NCI-H226 (cell line): ENCODE measurements at regions not wholly inside any gene's neighbourhood (a gene's known extent, or its start where the extent isn't known, plus 50 kb on each side); places are given as distances from the start of the nearest gene placed in this dataset.

Experiments
- DNase-seq: peaks from one replicate; pipeline ENCODE4 v3.0.0-alpha.2; 2015

DNA sequence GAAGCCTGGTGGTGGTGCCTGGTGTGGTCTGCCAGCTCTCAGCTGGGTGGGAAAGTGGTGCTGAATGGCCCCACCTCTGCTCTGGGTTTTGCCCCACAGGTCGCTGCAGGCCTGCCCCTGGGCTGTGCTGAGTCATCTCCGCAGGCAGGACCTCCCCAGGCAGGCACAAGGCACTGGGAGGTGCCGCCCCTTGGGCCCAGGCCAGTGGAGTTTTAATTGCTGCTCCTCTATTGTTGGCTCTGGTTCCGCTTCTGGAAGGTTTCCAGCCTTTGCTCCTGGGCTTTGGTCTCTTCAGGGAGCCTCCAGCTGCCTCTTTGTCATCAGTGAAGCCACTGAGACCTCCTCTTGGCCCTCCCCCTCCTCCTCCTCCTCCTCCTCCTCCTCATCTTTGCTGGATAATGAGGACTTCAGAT, 180.3 kb upstream of the GRB10 start:
- DNase-seq, result peak; percentile 80

DNA sequence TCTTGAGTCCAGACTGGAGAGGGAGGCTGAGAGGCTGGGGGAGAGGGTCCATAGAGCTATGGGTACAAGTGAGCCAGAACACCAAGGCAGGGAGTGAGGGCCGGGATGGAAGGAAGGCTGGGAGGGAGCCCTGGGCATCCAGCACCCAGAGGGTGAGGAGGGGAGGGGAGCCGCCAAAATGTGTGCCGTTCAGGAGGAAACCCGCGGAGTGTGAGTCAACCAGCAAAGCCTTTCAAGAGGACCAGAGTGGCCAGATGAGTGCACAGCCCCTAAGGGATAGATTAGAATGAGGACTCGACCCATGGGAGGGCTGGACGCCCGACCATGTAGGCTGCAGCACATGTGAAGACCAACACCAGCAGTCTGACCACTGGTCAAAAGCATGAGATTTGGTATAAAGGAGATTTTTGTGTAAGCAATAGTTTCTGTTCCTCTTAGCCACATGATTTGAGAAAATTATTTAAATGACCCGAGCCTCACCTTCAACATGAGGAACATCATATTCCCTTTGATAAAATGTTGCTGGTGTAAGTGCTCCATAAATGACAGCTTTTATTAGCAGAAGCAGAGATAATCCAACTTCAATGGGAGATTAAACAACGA, 179.7 kb upstream of the GRB10 start:
- DNase-seq, result no peak

DNA sequence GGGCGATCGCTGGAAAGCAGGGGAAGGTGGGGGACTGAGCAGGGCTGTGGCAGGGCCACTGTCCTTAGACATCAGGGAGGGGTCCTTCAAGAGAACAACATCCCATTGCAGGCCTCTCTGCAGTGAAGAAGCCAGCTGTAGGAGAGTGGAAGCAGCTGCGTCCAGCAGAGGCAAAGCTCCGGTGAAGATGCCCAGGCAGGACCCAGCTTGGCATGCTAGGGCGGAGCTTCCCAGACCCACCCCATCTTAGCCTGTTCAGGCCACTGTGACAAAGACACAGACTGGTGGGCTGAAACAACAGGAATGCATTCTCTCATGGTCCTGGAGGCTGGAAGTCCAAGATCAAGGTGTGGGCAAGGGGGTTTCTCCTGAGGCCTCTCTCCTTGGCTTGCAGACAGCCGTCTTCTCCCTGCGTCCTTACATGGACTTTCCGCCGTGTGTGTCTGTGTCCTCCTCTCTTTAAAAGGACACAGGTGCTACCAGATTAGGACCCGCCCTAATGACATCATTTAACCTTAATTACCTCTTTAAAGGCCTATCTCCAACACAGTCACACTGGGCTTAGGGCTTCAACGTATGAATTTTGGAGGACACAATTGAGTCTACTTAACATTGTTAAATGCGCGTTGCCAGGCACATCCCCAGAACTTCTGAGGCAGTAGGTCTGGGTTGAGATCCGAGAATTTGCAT, 178.1 kb upstream of the GRB10 start:
- no peak for DNase-seq

DNA sequence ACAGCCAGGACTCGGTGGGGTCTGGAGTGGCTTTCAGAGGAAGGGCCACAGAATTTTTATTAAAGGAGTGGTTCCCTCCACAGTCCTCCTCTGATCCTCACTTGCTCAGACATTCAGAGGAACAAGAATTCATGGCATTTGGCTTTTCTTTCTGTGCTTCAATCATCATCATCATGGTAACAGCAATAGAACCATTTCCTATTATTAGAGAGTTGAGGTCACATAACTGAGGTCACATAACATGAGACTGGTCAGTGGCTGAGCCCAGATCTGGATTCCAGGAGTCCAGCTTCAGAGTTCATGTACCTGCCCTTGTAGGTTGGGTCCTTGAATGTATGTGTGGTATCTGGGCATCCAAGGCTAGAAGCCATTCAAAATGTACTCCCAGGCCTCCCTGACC, 177.3 kb upstream of the GRB10 start:
- DNase-seq, result no peak

DNA sequence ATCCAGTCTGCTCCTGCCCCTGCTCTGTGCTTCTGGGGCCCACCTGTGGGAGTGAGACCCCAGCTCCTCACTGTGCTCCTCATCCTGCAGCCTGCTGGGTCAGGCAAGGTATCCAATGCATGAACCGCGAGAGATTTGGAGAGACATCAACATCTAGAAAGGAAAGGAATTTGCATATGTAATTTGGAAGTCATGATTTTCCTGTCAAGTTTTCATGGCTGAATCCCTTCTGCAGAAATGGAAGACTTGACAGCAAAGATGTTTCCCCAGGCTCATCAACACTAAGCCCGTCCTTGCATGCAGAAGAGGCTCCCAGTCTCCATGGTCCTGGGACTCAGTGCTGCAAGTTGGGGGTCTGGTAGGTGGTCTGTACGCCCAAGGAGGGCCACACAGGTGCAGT, 176.9 kb upstream of the GRB10 start:
- no peak for DNase-seq

DNA sequence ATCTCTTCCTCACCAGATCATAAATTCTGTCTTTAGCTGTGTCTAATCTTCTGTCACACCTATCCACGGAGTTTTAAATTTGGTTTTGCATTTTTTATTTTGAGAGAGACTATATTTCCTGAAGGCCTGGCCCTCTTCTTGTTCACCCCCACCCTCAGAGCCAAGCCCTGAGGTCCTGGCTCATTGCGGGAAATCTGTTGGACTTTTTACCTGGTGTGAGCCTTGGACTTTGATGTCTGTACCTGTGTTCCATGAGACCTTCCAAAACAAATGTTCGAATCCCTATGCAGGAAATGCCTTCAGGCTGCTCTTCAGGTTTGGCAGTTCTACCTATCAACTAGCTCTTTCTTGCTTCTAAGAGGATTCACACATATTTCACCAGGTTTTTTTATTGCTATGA, 175.2 kb upstream of the GRB10 start:
- no peak for DNase-seq

DNA sequence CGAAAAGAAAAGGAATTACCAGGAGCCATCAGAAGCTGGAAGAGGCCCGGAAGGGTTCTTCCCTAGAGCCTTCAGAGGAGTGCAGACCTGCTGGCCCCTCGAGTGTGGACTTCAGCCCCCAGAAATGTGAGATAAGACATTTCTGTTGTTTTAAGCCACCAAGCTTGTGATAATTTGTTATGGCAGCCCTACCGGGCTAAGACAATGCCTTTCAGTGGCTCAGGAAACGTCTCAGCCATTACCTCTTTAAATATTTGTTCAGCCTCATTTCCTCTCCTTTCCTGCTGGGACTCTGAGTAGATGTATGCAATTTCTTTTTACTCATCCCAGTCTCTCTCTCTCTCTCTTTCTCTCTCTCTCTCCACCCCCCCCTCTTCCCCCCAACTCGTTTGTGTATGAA, 174.7 kb upstream of the GRB10 start:
- DNase-seq, result no peak

DNA sequence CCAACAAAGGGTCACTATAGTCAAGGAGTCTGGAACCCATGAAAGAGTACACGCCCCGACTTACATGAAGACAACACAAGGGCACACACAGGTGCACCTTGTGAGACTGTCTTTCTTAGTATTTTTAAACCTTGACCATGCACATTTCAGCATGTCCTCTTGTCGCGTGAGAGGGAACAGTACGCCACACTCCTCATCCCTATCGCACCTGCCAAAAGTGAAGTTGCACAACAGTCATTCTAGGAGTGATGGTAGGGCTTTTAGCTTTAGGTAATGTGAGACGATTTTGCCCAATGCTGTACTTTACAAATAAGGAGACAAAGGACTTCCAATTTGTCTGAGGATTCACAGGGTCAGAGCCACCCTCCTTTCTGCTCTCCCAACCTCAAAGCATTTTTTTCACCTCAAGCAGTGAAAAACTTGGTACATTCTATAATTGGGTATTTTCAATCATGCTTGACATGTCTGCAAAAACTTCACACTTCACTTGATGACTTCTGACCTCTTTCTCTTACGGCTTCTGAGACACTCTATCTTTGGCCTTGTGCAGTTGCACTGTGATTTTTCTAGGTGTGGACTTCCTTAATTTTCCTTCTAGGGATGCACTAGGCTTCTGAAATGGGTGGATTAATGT, 173.9 kb upstream of the GRB10 start:
- no peak for DNase-seq

DNA sequence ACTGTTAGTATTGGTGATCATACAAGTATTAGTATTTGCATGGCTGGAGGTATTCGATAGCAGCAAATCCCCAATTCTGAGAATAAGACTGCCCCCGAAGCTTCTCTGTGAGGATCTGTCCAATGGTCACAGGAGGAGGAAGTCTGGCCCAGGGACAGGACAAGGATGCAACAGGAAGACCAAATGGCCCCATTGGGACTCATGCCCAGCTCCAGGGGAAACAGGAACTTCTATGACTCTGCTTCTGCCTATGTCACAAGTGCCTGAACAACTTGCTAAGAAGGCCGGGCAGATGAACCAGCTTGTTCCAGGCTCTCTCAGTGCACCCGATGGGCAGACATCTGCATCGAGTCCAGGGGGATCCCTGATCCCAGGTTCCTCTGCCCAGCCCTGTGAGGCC, 172.0 kb upstream of the GRB10 start:
- DNase-seq, result no peak

DNA sequence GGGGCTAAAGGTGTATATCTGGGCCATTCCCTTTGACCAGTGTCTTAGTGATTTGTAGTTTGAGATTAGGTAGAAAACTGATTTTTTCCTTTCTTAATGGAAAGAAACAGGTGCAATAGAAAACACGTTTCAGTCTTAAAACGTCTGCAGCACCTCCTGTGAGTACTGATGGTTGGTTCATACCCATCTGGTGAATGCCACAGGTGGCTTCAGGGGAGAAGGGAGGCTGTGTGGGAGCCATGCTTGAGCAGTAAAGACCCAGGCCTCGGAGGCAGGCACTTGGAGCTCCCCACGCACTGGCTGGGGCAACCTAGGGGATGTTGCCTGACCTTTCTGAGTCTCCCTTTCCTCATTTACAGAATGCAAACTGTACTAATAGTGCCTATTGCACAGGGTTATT, 171.5 kb upstream of the GRB10 start:
- no peak for DNase-seq

DNA sequence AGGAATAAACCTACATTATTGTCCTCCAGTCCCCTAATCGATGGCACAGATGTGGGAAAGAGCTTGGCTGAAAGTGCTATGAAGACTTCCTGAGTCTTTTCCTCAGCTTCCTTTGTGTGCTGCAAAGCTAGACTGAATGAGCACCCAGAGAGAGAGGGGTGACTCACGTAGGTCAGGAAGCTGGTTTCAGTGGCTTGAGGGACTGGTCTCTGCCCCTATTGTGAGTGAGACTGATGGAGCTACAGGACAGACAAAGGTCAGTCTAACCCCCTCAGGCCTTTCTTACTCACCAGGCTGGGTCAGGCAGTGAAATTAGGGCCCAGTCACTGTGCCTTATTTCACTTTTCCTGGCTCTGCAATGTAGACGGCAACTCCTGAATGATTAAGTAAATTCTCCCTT, 171.1 kb upstream of the GRB10 start:
- peak; percentile 47 for DNase-seq

DNA sequence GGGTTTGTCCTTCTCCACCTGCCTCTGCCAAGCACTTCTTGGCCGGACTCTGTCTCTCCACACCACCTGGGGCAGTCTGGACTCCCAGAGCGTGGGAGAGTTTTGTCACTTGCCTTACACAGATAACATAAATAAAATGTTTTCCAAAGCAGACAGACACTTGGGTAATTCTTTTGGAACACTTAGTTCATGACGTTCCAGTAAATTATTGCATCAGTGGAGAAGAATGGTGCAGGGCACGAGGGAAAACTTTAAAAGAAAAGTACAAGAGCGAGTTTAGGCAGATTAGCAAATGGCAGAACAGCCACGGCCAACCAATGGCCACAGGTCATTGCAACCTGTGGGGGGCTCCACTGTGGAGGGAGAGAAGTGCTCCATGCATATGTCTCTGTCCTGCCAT, 170.6 kb upstream of the GRB10 start:
- no peak for DNase-seq

DNA sequence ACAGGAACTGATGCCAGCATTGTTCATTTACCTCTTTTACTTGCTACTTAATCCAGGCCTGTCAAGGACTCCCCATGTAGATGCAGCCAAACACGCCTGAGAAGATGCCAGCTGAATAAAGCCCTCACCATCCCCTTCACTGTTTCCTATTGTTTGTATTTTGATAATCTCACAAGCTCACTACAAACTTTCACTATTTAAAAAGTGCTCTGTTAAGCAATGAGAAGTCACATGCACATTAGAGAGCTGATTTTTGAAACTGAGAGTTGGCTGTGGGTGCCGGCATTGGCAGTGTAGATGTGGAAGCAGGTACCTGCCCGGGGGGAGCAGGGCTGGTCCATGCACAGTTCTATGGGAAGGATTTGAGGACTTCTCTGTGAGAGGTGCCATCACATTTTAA, 169.8 kb upstream of the GRB10 start:
- DNase-seq, result no peak

DNA sequence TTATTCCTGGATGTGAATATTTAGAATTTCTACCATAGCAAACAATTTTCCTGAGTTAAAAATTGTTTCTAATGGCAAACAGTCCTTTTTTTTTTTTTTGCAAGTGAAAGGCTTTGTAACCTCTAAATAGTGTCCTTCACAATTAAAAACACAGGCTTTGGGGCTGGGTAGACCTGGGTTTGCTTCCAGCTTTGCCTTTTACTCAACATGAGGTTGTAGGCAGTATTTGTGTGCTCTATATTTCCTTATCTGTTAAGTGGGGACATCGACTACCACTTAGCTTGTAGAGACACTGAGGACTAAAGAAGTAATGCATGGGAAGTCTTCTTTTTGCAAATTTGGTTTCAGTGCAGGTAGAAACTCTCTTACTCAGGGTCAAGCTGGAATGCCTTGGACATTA, 169.4 kb upstream of the GRB10 start:
- no peak for DNase-seq

DNA sequence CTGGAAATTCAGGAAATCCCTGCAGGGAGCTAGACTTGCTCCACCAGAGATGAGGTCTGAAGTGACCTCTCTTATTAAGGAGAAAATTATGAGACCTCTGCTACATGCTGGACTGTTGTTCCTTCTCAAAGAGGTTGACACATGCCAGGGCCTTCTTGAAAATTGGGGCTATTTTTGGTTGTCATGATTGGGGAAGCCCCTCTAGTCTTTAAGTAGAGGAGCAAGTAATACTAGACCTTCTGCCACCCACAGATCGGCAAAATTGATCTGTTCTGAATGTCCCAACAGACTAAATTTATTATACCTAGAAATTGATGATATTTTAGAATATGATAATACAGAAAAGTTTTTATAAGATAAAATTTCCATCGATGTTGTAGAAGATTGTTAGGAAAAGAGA, 160.8 kb upstream of the GRB10 start:
- DNase-seq, result no peak

DNA sequence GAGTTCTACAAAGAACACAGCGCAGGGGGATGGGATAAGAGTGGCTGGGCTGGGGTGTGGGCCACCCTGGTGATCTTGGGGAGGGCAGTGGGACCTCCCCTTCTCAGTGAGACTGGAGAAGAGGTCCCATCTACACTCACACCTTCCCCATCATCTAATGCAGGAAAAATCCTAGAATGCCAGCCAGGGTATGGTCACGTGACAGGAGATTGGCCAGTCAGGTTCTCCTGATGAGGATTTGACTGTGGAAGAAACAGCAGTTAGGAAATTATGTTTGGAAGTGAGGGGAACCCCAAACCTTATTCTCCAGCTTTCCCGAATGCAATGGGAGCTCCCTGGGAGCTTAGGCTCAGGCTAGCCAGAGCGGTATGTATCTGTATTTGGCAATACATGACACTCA, 158.8 kb upstream of the GRB10 start:
- DNase-seq, result no peak

DNA sequence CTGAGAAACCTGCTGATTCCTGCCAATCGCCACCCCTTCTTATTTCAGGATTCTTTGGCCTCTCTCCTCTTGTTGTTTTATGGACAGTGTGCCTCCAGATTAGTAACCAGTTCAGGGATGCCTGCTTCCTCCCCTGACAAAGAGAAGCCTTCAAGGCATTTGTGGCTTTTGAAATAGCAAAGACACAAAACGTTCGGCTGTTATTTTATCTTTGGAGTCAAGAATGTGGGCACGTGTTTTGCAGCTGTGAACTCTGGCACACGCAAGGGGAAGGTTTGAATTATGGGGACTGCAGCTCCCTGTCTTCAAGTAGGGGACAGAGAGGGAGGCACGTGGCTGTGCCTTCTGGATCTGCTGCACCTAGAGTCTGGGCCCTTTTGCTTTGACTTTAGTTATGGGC, 157.9 kb upstream of the GRB10 start:
- no peak for DNase-seq

DNA sequence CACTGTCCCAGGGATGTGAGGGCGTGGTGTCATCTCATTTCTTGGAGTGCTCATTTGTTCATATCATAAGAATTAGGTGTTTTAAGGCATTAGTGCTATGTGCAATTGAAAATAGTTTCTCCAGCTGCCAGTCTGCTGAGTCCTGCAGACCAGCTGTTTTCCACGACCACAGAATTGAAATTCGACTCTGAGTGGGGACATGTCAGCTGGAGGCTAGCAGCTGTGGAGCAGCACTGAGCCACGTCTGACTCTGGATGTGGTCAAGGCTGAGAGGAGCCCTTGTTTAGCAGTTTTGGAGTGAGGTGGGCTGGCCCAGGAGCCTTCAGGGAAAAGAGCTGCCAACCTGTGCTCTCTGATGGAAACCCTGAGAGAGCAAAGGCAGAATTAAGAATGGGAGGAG, 156.3 kb upstream of the GRB10 start:
- DNase-seq, result no peak

DNA sequence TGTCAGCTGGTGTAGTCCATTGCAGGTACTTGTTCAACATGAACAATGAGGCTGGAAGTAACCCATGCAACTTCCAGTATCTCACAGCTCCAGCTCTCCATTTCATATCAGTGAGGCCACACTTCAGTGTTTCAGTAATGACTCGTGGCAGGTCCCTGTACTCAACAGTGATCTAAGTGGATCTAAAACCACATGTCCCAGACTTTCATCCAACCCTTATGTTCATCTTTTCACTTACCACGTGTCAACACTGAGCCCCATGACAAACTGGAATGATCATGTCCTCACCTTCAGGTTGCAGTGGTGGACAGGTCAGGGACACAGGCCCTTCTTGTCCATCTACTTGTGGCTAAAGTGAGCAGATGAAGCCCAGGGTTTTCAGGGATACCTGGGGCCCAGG, 155.0 kb upstream of the GRB10 start:
- no peak for DNase-seq

DNA sequence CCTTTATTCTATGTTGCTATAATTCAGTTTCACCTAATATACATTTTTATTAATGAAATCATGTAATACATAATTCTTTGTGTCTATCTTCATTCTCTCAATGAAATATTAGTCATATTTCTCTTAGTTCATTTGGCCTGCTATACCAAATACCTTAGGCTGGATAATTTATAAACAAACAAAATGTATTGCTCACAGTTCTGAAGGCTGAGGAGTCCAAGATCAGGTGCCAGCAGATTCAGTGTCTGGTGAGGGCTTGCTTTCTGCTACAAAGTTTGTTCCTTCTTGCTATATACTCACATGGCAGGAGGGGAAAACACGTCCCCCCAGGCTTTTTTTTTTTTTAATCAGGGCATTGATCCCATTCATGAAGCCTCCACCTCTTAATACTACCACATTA, 143.4 kb upstream of the GRB10 start:
- no peak for DNase-seq

DNA sequence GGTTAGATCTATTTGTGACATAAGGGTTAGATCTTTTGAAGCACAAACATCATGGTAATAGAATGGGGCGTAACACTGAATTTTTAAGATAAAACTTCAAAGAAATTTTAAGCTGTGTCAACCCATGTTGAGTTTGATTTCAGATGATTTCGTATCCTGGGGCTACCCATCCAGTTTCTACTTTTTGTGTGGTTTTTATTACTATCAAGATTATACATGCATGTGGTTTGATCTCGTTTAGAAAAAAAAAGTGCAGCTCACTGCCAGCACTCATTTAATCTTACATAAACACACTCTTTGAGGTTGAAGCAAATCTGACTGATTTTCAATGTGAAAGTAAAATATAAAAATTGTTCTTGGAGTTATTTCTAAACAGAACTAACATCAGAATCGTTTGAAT, 140.8 kb upstream of the GRB10 start:
- DNase-seq, result no peak

DNA sequence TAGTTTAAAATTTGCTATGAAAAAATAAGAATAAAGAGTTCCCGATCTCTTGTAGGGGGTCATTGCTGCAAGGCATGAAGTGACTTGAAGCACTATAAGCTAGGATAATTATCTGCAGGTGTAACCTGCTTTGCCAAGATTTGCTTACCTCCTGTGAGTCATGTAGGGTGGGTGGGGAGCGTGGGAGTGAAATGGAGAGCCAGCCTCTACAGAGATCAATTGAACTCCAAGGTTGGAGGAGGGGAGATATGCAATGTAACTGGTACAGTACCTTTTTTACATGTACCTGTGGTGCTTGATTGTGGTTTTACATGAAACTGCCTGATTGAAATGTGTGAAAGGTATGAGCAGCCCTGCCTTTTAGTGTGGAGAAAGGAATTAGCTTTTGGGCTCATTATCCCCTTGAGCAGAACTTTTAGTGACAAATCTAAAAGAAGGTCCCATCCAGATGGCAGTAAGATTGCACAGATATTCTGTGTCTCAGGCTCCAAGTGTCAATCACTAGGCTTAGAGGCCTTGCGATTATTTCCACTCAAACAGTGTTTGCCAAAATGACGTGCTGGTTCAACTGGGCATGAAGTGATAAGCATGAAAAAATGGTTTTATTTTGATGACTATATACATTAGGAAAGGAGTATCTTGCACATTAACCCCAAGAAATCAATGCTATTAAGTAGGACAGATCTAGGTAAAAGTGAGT, 138.6 kb upstream of the GRB10 start:
- DNase-seq, result no peak

DNA sequence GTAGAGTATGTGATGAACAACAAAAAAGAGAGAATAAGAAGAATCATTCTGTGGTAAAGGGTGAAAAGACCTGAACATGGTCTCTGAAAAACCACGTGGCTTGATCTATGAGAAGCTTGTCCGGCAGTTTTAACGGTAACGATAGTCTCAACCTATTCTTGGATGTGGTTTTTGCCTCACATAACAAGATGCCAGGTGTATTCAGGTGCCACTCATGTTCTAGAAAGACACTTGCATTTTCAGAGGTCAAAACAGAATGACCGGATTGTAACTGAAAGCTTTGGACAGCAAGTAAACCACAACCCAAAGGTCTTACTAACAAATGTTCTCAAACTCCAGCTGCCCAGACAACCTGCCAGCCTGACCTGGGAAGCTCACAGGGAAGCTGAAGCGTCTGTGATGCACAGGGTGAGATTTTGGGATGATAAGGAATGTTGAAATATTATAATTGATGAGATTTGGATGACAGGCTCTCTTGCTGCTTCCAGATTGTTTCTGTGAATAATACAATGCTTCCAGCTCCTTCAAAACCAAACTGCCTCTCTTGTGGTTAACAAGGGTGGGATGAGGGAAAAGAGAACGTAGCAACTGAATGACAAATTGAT, 137.4 kb upstream of the GRB10 start:
- no peak for DNase-seq

DNA sequence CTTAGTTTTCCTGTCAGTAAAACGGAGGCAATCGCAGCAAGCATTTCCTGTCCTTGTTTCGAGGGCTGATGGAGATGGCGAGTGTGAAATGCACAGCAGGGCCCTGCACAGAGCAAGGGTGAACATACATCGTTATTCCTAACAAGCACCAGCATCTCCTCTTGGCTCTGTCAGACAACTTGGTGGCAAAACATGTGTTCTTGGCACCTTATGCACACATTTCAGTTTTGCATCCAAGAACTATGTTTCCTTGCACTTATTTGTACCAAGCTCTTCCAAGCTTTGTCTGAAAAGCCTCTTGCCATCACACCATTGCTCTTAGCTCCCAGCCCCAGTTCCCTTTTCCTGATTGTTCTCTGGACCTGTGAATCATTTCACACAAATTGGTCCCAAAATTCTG, 132.9 kb upstream of the GRB10 start:
- no peak for DNase-seq
